H9 (cell line): ENCODE measurements at regions not wholly inside any gene's neighbourhood (a gene's known extent, or its start where the extent isn't known, plus 50 kb on each side); places are given as distances from the start of the nearest gene placed in this dataset.

Experiments
- DNase-seq: peaks from one replicate; pipeline ENCODE4 v3.0.0-alpha.2; 2017
- H2AFZ ChIP-seq: one replicate; pipeline ENCODE4 v1.6.1; 2013; ENCODE audit warnings: mild to moderate bottlenecking, low read length, control low read depth, moderate library complexity
- H2AK5ac ChIP-seq: 2 replicates; pipeline ENCODE4 v1.6.1; 2013; ENCODE audit warnings: low read length, control low read depth, mixed read lengths; ENCODE audit not compliant: insufficient read length
- H2BK120ac ChIP-seq: one replicate; pipeline ENCODE4 v1.6.1; 2013; ENCODE audit warnings: low read depth, mild to moderate bottlenecking, low read length, control low read depth, inconsistent platforms; ENCODE audit not compliant: poor library complexity, severe bottlenecking
- H2BK12ac ChIP-seq: 2 replicates; pipeline ENCODE4 v1.6.1; 2013; ENCODE audit warnings: low read length, control low read depth, mixed read lengths, low read depth; ENCODE audit not compliant: insufficient read length
- H2BK15ac ChIP-seq: 2 replicates; pipeline ENCODE4 v1.6.1; 2013; ENCODE audit warnings: low read depth, low read length, control low read depth
- H2BK20ac ChIP-seq: one replicate; pipeline ENCODE4 v1.6.1; 2013; ENCODE audit warnings: low read depth, mild to moderate bottlenecking, low read length, control low read depth, inconsistent platforms; ENCODE audit not compliant: poor library complexity, severe bottlenecking
- H2BK5ac ChIP-seq: 2 replicates; pipeline ENCODE4 v1.6.1; 2013; ENCODE audit warnings: low read length, control low read depth, mixed read lengths; ENCODE audit not compliant: insufficient read length
- H3K14ac ChIP-seq: 2 replicates; pipeline ENCODE4 v1.6.1; 2013; ENCODE audit warnings: low read length, control low read depth; ENCODE audit not compliant: insufficient read depth
- H3K18ac ChIP-seq: 2 replicates; pipeline ENCODE4 v1.6.1; 2013; ENCODE audit warnings: low read depth, mild to moderate bottlenecking, mixed read lengths, low read length, control low read depth; ENCODE audit not compliant: insufficient read length
- H3K23ac ChIP-seq: 2 replicates; pipeline ENCODE4 v1.6.1; 2013; ENCODE audit warnings: low read length, control low read depth, mixed read lengths, low read depth; ENCODE audit not compliant: insufficient read length
- H3K23me2 ChIP-seq: 2 replicates; pipeline ENCODE4 v1.6.1; 2013; ENCODE audit warnings: low read depth, mild to moderate bottlenecking, mixed read lengths, low read length, control low read depth; ENCODE audit not compliant: insufficient read length, poor library complexity, severe bottlenecking
- H3K27ac ChIP-seq: 2 replicates; pipeline ENCODE4 v1.5.1; 2013; ENCODE audit warnings: low read length, control low read depth, mixed read lengths, low read depth; ENCODE audit not compliant: insufficient read length
- H3K27me3 ChIP-seq: 2 replicates; pipeline ENCODE4 v1.6.1; 2013; ENCODE audit warnings: low read length, control low read depth, inconsistent platforms; ENCODE audit not compliant: insufficient read depth
- H3K4ac ChIP-seq: 2 replicates; pipeline ENCODE4 v1.6.1; 2013; ENCODE audit warnings: low read depth, mild to moderate bottlenecking, control low read depth, inconsistent platforms, low read length, moderate library complexity
- H3K4me1 ChIP-seq: 2 replicates; pipeline ENCODE4 v1.6.1; 2013; ENCODE audit warnings: low read length, control low read depth, inconsistent platforms; ENCODE audit not compliant: insufficient read depth
- H3K4me2 ChIP-seq: 2 replicates; pipeline ENCODE4 v1.6.1; 2013; ENCODE audit warnings: low read length, control low read depth, mixed read lengths; ENCODE audit not compliant: insufficient read length, insufficient read depth
- H3K56ac ChIP-seq: 2 replicates; pipeline ENCODE4 v1.6.1; 2013; ENCODE audit warnings: low read depth, mild to moderate bottlenecking, mixed read lengths, low read length, control low read depth; ENCODE audit not compliant: insufficient read length
- H3K79me1 ChIP-seq: 2 replicates; pipeline ENCODE4 v1.6.1; 2013; ENCODE audit warnings: low read depth, mild to moderate bottlenecking, moderate library complexity, low read length, control low read depth, inconsistent platforms; ENCODE audit not compliant: insufficient read depth, poor library complexity, severe bottlenecking
- H3K79me2 ChIP-seq: 2 replicates; pipeline ENCODE4 v1.6.1; 2013; ENCODE audit warnings: low read length, control low read depth, inconsistent platforms; ENCODE audit not compliant: insufficient read depth
- H3K9ac ChIP-seq: 2 replicates; pipeline ENCODE4 v1.6.1; 2013; ENCODE audit warnings: low read length, control low read depth, mixed read lengths; ENCODE audit not compliant: insufficient read length; ENCODE audit errors: extremely low read depth
- H3K9me3 ChIP-seq: one replicate; pipeline ENCODE4 v1.6.1; 2013; ENCODE audit warnings: low read depth, low read length, inconsistent platforms; ENCODE audit not compliant: control insufficient read depth
- H3T11ph ChIP-seq: one replicate; pipeline ENCODE4 v1.6.1; 2013; ENCODE audit warnings: mild to moderate bottlenecking, low read length, control low read depth, inconsistent platforms
- H4K20me1 ChIP-seq: one replicate; pipeline ENCODE4 v1.6.1; 2013; ENCODE audit not compliant: control insufficient read depth, insufficient read length, insufficient read depth
- H4K5ac ChIP-seq: 2 replicates; pipeline ENCODE4 v1.6.1; 2013; ENCODE audit warnings: low read depth, mild to moderate bottlenecking, mixed read lengths, low read length, control low read depth; ENCODE audit not compliant: insufficient read length
- H4K8ac ChIP-seq: replicated peaks from 2 replicates; pipeline ENCODE4 v1.6.1; 2013; ENCODE audit warnings: low read length, control low read depth, mixed read lengths, low read depth; ENCODE audit not compliant: insufficient read length
- H4K91ac ChIP-seq: 2 replicates; pipeline ENCODE4 v1.6.1; 2013; ENCODE audit warnings: low read depth, mild to moderate bottlenecking, moderate library complexity, mixed read lengths, low read length, control low read depth; ENCODE audit not compliant: insufficient read length
- H3K27ac Mint-ChIP-seq, 3 experiments: 2 replicates in 2 of 3; 3 replicates in 1 of 3; pipeline ENCODE4 v1.8.0; 2020 to 2021; ENCODE audit warnings: mixed read lengths in 3 of 3, mild to moderate bottlenecking in 1 of 3, moderate library complexity in 1 of 3
- H3K27me3 Mint-ChIP-seq: 2 replicates; pipeline ENCODE4 v1.8.0; 2021; ENCODE audit warnings: low read depth, mild to moderate bottlenecking, moderate library complexity, mixed read lengths
- H3K36me3 Mint-ChIP-seq, 3 experiments: 2 replicates in 2 of 3; 3 replicates in 1 of 3; pipeline ENCODE4 v1.8.0; 2020 to 2021; ENCODE audit warnings: low read depth in 3 of 3, mixed read lengths in 3 of 3; ENCODE audit not compliant: insufficient read depth in 1 of 3
- H3K4me1 Mint-ChIP-seq, 2 experiments: 2 replicates each; pipeline ENCODE4 v1.8.0; 2020; ENCODE audit warnings: mixed read lengths in 2 of 2
- H3K4me3 Mint-ChIP-seq, 2 experiments: 2 replicates in 1 of 2; 3 replicates in 1 of 2; pipeline ENCODE4 v1.8.0; 2020 to 2021; ENCODE audit warnings: mild to moderate bottlenecking in 2 of 2, mixed read lengths in 2 of 2, moderate library complexity in 1 of 2
- H3K9me3 Mint-ChIP-seq, 2 experiments: 2 replicates in 1 of 2; 3 replicates in 1 of 2; pipeline ENCODE4 v1.8.0; 2020; ENCODE audit warnings: mild to moderate bottlenecking in 2 of 2, mixed read lengths in 2 of 2, moderate library complexity in 1 of 2
- WGBS: extraction: QIAGEN DNeasy Blood & Tissue Kit; methylation state at CpG from one replicate; pipeline ENCODE4 v1.1.7; 2013; ENCODE audit warnings: missing lambda C conversion rate, low lambda C conversion rate, mixed read lengths; ENCODE audit not compliant: insufficient read length; ENCODE audit errors: extremely low coverage; 5-methylcytosine and 5-hydroxymethylcytosine counted together
- TF ChIP-seq, protein P1 (sequence below): fragments of 200-600 bp; sonication (generic); conservative IDR thresholded peaks from 3 replicates; pipeline ENCODE4 v1.8.0; 2021; ENCODE audit warnings: antibody characterized with exemption, mild to moderate bottlenecking

DNA sequence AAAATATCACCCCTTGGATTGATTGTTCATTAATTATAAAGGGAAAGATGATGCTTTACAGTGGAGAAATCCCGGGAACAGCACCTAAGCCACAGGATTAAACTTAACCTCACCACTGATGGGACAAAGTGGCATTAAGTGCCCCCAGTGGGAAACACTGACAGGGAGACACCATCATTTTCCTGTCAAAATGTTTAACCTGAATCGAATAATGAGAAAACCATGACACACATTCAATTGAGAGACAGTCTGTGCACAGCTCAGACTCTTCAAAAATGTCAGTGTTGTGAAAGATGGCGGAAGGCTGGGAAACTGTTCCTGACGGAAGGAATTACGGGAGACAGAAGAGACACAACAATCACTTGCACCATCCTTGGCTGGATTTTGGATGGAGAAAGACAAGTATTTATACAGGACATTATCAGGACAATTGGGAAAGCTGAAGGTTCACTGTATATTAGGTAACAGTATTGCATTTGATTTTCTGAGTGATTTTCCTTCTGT is 111.8 kb upstream of the ASB18 start:
- no peaks in the 10 kb centered on the region for H3K79me2 ChIP-seq
- H4K5ac ChIP-seq, result no peak overlapping the region
- no peak overlapping the region for H3K27ac Mint-ChIP-seq
- no peak overlapping the region for H3K9ac ChIP-seq
- H2BK5ac ChIP-seq, result no peak overlapping the region
- H3K14ac ChIP-seq, result no peak overlapping the region
- no peak overlapping the region for H2BK15ac ChIP-seq
- no peaks in the 10 kb centered on the region; the same call in 1 of the 2 replicates for H3K4me1 ChIP-seq
- no CpG with 5 or more reads among the region's 5 CpGs for WGBS
- no peak overlapping the region for H3K4me2 ChIP-seq
- H3K27me3 ChIP-seq, result no peaks in the 10 kb centered on the region
- no peaks in the 10 kb centered on the region for H4K20me1 ChIP-seq
- peaks cover 0 to 8% of the 10 kb centered on the region in 2 experiments; a peak in 1 of 5 replicates for H3K9me3 Mint-ChIP-seq
- H3K4me1 Mint-ChIP-seq, result peaks cover under 1 to 3% of the 10 kb centered on the region in 2 experiments; a peak in 2 of 4 replicates
- H3K27ac ChIP-seq, result no peak overlapping the region
- H3K18ac ChIP-seq, result no peak overlapping the region
- no peak overlapping the region for H2BK20ac ChIP-seq
- peaks cover 0 to 10% (median 10%) of the 10 kb centered on the region in 3 experiments; a peak in 4 of 7 replicates for H3K36me3 Mint-ChIP-seq
- H2BK12ac ChIP-seq, result no peak overlapping the region
- no peak overlapping the region for H2AK5ac ChIP-seq
- DNase-seq, result no peak
- H2BK120ac ChIP-seq, result no peak overlapping the region
- no peak overlapping the region for H2AFZ ChIP-seq
- no peaks in the 10 kb centered on the region for H3K79me1 ChIP-seq
- no peak overlapping the region for H4K8ac ChIP-seq
- H3K4me3 Mint-ChIP-seq, result no peak overlapping the region
- H3K9me3 ChIP-seq, result no peaks in the 10 kb centered on the region
- H3K4ac ChIP-seq, result no peak overlapping the region
- H3T11ph ChIP-seq, result no peak overlapping the region
- no peak overlapping the region for H3K23ac ChIP-seq
- TF ChIP-seq, protein P1, sequence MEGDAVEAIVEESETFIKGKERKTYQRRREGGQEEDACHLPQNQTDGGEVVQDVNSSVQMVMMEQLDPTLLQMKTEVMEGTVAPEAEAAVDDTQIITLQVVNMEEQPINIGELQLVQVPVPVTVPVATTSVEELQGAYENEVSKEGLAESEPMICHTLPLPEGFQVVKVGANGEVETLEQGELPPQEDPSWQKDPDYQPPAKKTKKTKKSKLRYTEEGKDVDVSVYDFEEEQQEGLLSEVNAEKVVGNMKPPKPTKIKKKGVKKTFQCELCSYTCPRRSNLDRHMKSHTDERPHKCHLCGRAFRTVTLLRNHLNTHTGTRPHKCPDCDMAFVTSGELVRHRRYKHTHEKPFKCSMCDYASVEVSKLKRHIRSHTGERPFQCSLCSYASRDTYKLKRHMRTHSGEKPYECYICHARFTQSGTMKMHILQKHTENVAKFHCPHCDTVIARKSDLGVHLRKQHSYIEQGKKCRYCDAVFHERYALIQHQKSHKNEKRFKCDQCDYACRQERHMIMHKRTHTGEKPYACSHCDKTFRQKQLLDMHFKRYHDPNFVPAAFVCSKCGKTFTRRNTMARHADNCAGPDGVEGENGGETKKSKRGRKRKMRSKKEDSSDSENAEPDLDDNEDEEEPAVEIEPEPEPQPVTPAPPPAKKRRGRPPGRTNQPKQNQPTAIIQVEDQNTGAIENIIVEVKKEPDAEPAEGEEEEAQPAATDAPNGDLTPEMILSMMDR, result no peak
- no peaks in the 10 kb centered on the region for H3K23me2 ChIP-seq
- no peaks in the 10 kb centered on the region; the same call in 1 of the 2 replicates for H3K27me3 Mint-ChIP-seq
- H3K56ac ChIP-seq, result no peak overlapping the region
- H4K91ac ChIP-seq, result no peak overlapping the region
